K562 (cell line): ENCODE measurements at regions not wholly inside any gene's neighbourhood (a gene's known extent, or its start where the extent isn't known, plus 50 kb on each side); places are given as distances from the start of the nearest gene placed in this dataset.

Experiments used
- ATAC-seq: fragments of 200-7000 bp; cut with Tn5 transposase; 3 replicates; pipeline ENCODE4 v1.9.1; 2020; ENCODE audit warnings: moderate library complexity
- BruUV-seq: library from RNA; stranded (reverse); fragments of 400-500 nt; replicated peaks from 2 replicates; lab custom pipeline; 2021; lab: Mats Ljungman, UMichigan
- CTCF ChIA-PET: fragments of 300-600 bp; formaldehyde crosslinking; extraction: SDS; loops from one replicate; lab custom pipeline; 2021; ENCODE audit warnings: low intra/inter-chr PET ratio; lab: Yijun Ruan, JAX
- POLR2A ChIA-PET: fragments of 300-600, 350-650 bp; sonication (Branson Sonifier 250); formaldehyde crosslinking; extraction: SDS; loops from one replicate; lab custom pipeline; 2021; ENCODE audit warnings: antibody characterized with exemption, inconsistent platforms; lab: Yijun Ruan, JAX
- DNase-seq, 4 experiments: peaks; one replicate each; pipeline versions ENCODE4 v3.0.0 to v3.0.0-alpha.2; 2011 to 2018; ENCODE audit warnings: low spot score in 3 of 4, mixed read lengths in 3 of 4; ENCODE audit errors: extremely low read depth in 1 of 4
- FAIRE-seq: peaks from 2 replicates; lab custom pipeline; 2011; peaks lifted over from hg19 to GRCh38; lab: Jason Lieb, UNC
- H2AFZ ChIP-seq: 2 replicates; pipeline ENCODE4 v1.6.0; 2011; ENCODE audit warnings: low read depth, low read length, control low read depth, inconsistent platforms
- H3K27ac ChIP-seq: fragments of 200-600 bp; 3 replicates; pipeline ENCODE4 v1.8.0; 2011; ENCODE audit warnings: low read depth, mild to moderate bottlenecking, control low read depth, inconsistent platforms, low read length, moderate library complexity, mixed read lengths; ENCODE audit errors: extremely low read depth
- H3K27me3 ChIP-seq, 2 experiments: fragments of 300-600 bp in 1 of 2; 2 replicates in 1 of 2; 3 replicates in 1 of 2; pipeline versions ENCODE4 v1.6.0 to v1.8.0; 2011; ENCODE audit warnings: inconsistent platforms in 2 of 2, low read length in 2 of 2, mild to moderate bottlenecking in 1 of 2, mixed read lengths in 1 of 2, moderate library complexity in 1 of 2; ENCODE audit not compliant: control insufficient read depth in 2 of 2, insufficient read depth in 2 of 2
- H3K36me3 ChIP-seq: fragments of 300-600 bp; 3 replicates; pipeline ENCODE4 v1.8.0; 2011; ENCODE audit warnings: mild to moderate bottlenecking, low read length, inconsistent platforms; ENCODE audit not compliant: control insufficient read depth, insufficient read depth
- H3K4me1 ChIP-seq, 2 experiments: fragments of 200-600 bp in 1 of 2; replicated peaks in 1 of 2; 2 replicates in 1 of 2; 3 replicates in 1 of 2; pipeline versions ENCODE4 v1.5.1 to v1.8.0; 2011; ENCODE audit warnings: inconsistent platforms in 2 of 2, low read length in 2 of 2, mild to moderate bottlenecking in 1 of 2, mixed read lengths in 1 of 2, moderate library complexity in 1 of 2; ENCODE audit not compliant: control insufficient read depth in 2 of 2, insufficient read depth in 2 of 2
- H3K4me2 ChIP-seq: 2 replicates; pipeline ENCODE4 v1.6.1; 2011; ENCODE audit warnings: low read length, control low read depth, inconsistent platforms, mixed read lengths; ENCODE audit not compliant: insufficient read depth
- H3K4me3 ChIP-seq: fragments of 200-600 bp; sonication (generic), shearing (Covaris generic); 2 replicates; pipeline ENCODE4 v1.5.1; 2016; ENCODE audit warnings: control low read depth, inconsistent platforms
- H3K79me2 ChIP-seq: fragments of 200-600 bp; 3 replicates; pipeline ENCODE4 v1.8.0; 2011; ENCODE audit warnings: low read length, inconsistent platforms; ENCODE audit not compliant: control insufficient read depth, insufficient read depth
- H3K9ac ChIP-seq, 2 experiments: 2 replicates each; pipeline versions ENCODE4 v1.6.0 to v1.6.1; 2011; ENCODE audit warnings: low read depth in 2 of 2, low read length in 2 of 2, control low read depth in 1 of 2, inconsistent platforms in 1 of 2, mild to moderate bottlenecking in 1 of 2, mixed read lengths in 1 of 2; ENCODE audit not compliant: insufficient read depth in 1 of 2
- H3K9me1 ChIP-seq: one replicate; pipeline ENCODE4 v1.6.0; 2011; ENCODE audit warnings: inconsistent platforms, mild to moderate bottlenecking, low read length, moderate library complexity; ENCODE audit not compliant: control insufficient read depth, insufficient read depth
- H3K9me3 ChIP-seq: replicated peaks from 2 replicates; pipeline ENCODE4 v1.5.1; 2011; ENCODE audit warnings: low read depth, low read length, inconsistent platforms; ENCODE audit not compliant: control insufficient read depth, insufficient read depth
- H4K20me1 ChIP-seq: replicated peaks from 2 replicates; pipeline ENCODE4 v1.6.1; 2011; ENCODE audit warnings: low read length, inconsistent platforms, mixed read lengths; ENCODE audit not compliant: control insufficient read depth, insufficient read depth
- ARID1B ChIP-seq: fragments of 450-650 bp; IDR thresholded peaks from 2 replicates; pipeline ENCODE4 v1.6.1; 2016; ENCODE audit warnings: antibody characterized with exemption, mild to moderate bottlenecking, inconsistent platforms
- ATF3 ChIP-seq, 2 experiments: fragments of 450-650 bp in 1 of 2; sonication (generic) in 1 of 2; formaldehyde crosslinking in 1 of 2; IDR thresholded peaks in 1 of 2; conservative IDR thresholded peaks in 1 of 2; 2 replicates each; pipeline versions ENCODE4 v1.6.1 to v1.8.1; 2016 to 2023; ENCODE audit warnings: mild to moderate bottlenecking in 2 of 2, moderate library complexity in 2 of 2, inconsistent platforms in 1 of 2, missing genetic modification reagents in 1 of 2
- E2F6 ChIP-seq, 2 experiments: IDR thresholded peaks; 2 replicates each; pipeline ENCODE4 v1.6.1; 2011; ENCODE audit warnings: borderline replicate concordance in 1 of 2, control low read depth in 1 of 2, low read depth in 1 of 2, low read length in 1 of 2, mild to moderate bottlenecking in 1 of 2, mixed read lengths in 1 of 2, moderate library complexity in 1 of 2; ENCODE audit not compliant: insufficient read depth in 1 of 2, insufficient read length in 1 of 2, poor library complexity in 1 of 2, severe bottlenecking in 1 of 2; ENCODE audit errors: extremely low read depth in 1 of 2
- FOSL1 ChIP-seq: fragments of 200-800 bp; sonication (Bioruptor generic); conservative IDR thresholded peaks from 2 replicates; pipeline ENCODE4 v1.6.1; 2016; ENCODE audit warnings: missing genetic modification characterization, missing compliant biosample characterization
- HOMEZ ChIP-seq: fragments of 250-450 bp; sonication (Bioruptor Pico); IDR thresholded peaks from 2 replicates; pipeline ENCODE4 v1.4.0; 2020; ENCODE audit warnings: mild to moderate bottlenecking, moderate library complexity
- JUND ChIP-seq, 2 experiments: IDR thresholded peaks; 2 replicates in 1 of 2; 3 replicates in 1 of 2; pipeline ENCODE4 v1.6.1; 2011; ENCODE audit warnings: borderline replicate concordance in 2 of 2, low read depth in 2 of 2, low read length in 2 of 2, improper control_type of control experiment in 1 of 2, missing biosample characterization in 1 of 2, missing genetic modification characterization in 1 of 2, missing genetic modification reagents in 1 of 2
- MLLT1 ChIP-seq, 2 experiments: fragments of 450-650 bp; IDR thresholded peaks; 2 replicates each; pipeline ENCODE4 v1.6.1; 2016
- NFE2 ChIP-seq: IDR thresholded peaks from 2 replicates; pipeline ENCODE4 v1.6.1; 2014; ENCODE audit warnings: antibody characterized with exemption, low read depth
- PHF8 ChIP-seq: fragments of 200-600 bp; sonication (generic); IDR thresholded peaks from 2 replicates; pipeline ENCODE4 v1.6.1; 2012; ENCODE audit warnings: mixed run types, mild to moderate bottlenecking, inconsistent platforms, low read length, moderate library complexity, borderline replicate concordance
- RBM34 ChIP-seq: fragments of 200-400 bp; formaldehyde crosslinking; IDR thresholded peaks from 2 replicates; pipeline ENCODE4 v1.6.1; 2018; ENCODE audit warnings: low read length, borderline replicate concordance; ENCODE audit not compliant: insufficient read depth
- SP2 ChIP-seq: IDR thresholded peaks from 2 replicates; pipeline ENCODE4 v1.6.1; 2011; ENCODE audit warnings: mild to moderate bottlenecking, low read depth, low read length, moderate library complexity; ENCODE audit not compliant: poor library complexity, severe bottlenecking; ENCODE audit errors: extremely low read depth
- SRSF7 ChIP-seq: fragments of 200-400 bp; formaldehyde crosslinking; optimal IDR thresholded peaks from 2 replicates; pipeline ENCODE3; 2017; ENCODE audit warnings: mild to moderate bottlenecking, low read depth, low read length
- TSC22D4 ChIP-seq: fragments of 450-650 bp; IDR thresholded peaks from 2 replicates; pipeline ENCODE4 v1.6.1; 2016; ENCODE audit warnings: missing genetic modification characterization, missing biosample characterization, control low read depth
- ZBTB1 ChIP-seq: sonication (generic); formaldehyde crosslinking; IDR thresholded peaks from 2 replicates; pipeline ENCODE4 v1.8.1; 2023; ENCODE audit warnings: missing genetic modification reagents, low read depth, mild to moderate bottlenecking, borderline replicate concordance
- ZBTB17 ChIP-seq: fragments of 450-650 bp; formaldehyde crosslinking; IDR thresholded peaks from 2 replicates; pipeline ENCODE4 v1.4.0; 2020; ENCODE audit warnings: mild to moderate bottlenecking
- ZNF511 ChIP-seq: sonication (generic); formaldehyde crosslinking; IDR thresholded peaks from 2 replicates; pipeline ENCODE4 v1.8.0; 2022; ENCODE audit warnings: mild to moderate bottlenecking, missing genetic modification reagents
- WGBS: fragments of 100-300 bp; shearing (Covaris generic); methylation state at CpG from one replicate; pipeline ENCODE4 v1.1.6; 2016; ENCODE audit warnings: low coverage, mixed read lengths; ENCODE audit not compliant: insufficient coverage; ENCODE audit errors: missing lambda C conversion rate; 5-methylcytosine and 5-hydroxymethylcytosine counted together
- in situ Hi-C: fragments of 300-500 bp; cut with MboI; formaldehyde crosslinking; loops from 4 replicates; pipeline ENCODE4 v1.15.0; 2018; ENCODE audit warnings: inconsistent platforms, mixed read lengths
- intact Hi-C: fragments of 100-400 bp; cut with micrococcal nuclease; formaldehyde crosslinking; loops from 2 replicates; pipeline ENCODE4 v1.14.2; 2022

- in situ Hi-C loops, result no loop called here
- TF ChIP-seq RBM34, result no peak
- no peak for TF ChIP-seq TSC22D4 (tag)
- no peak for TF ChIP-seq ZBTB1 (CRISPR knock-in tag)
- TF ChIP-seq HOMEZ, result no peak
- no peak for TF ChIP-seq PHF8
- no peak for TF ChIP-seq ARID1B
- TF ChIP-seq E2F6 (IDR thresholded peaks at IDR 0.05; ENCODE audit: borderline replicate concordance in 1 of 2, extremely low read depth in 1 of 2, insufficient read depth in 1 of 2, insufficient read length in 1 of 2, low read depth in 1 of 2, low read length in 1 of 2, poor library complexity in 1 of 2, severe bottlenecking in 1 of 2), result no peak
- no peak for TF ChIP-seq SP2
- TF ChIP-seq ATF3 (IDR thresholded peaks at IDR 0.05), result peak; percentile 73
- no peak for TF ChIP-seq ATF3 (CRISPR knock-in tag; conservative IDR thresholded peaks at IDR 0.05)
- no peak for TF ChIP-seq MLLT1 (IDR thresholded peaks at IDR 0.05)
- no peak for TF ChIP-seq ZBTB17
- peak; percentile 76 for TF ChIP-seq JUND (IDR thresholded peaks at IDR 0.05; ENCODE audit: borderline replicate concordance, low read depth, low read length)
- TF ChIP-seq JUND (tag; IDR thresholded peaks at IDR 0.05; ENCODE audit: borderline replicate concordance, low read depth, low read length), result peak; percentile 62; the same call in 1 of the 3 replicates
- TF ChIP-seq ZNF511 (CRISPR knock-in tag), result no peak
- TF ChIP-seq SRSF7, result no peak
- peak; percentile 51 for TF ChIP-seq NFE2
- peak; percentile 23; the same call in 1 of the 2 replicates for TF ChIP-seq FOSL1 (tag)
These were observed 772.3 kb downstream of the MAT2B start for GRCh38 chr5:164277720-164278119.

More at GRCh38 chr5:164277720-164278119, 772.3 kb downstream of the MAT2B start:
- DNase-seq (no peak), ATAC-seq (no peak), FAIRE-seq (no peak)
- no peak overlapping the region for H2AFZ ChIP-seq
- POLR2A ChIA-PET, result no interaction called here
- H3K36me3 ChIP-seq, result no peaks in the 10 kb centered on the region
- H3K79me2 ChIP-seq, result no peaks in the 10 kb centered on the region
- no peak overlapping the region for H3K4me3 ChIP-seq
- no peak overlapping the region for H3K4me2 ChIP-seq
- intact Hi-C loops, result no loop called here
- H3K9ac ChIP-seq, result no peak overlapping the region
- no TSS peak for BruUV-seq
- no peaks in the 10 kb centered on the region for H3K9me3 ChIP-seq
- H3K27ac ChIP-seq, result no peak overlapping the region
- no peaks in the 10 kb centered on the region for H3K4me1 ChIP-seq
- H3K27me3 ChIP-seq, result no peaks in the 10 kb centered on the region
- H4K20me1 ChIP-seq, result no peaks in the 10 kb centered on the region
- CTCF ChIA-PET, result interaction anchor here (0.8 kb wide), 1 partner anchor 91 kb away, joined by 3 read pairs; no protein-coding TSS in a partner anchor
- 0% methylated on average over 2 of the region's 2 CpGs for WGBS
- no peaks in the 10 kb centered on the region for H3K9me1 ChIP-seq
